Middle frontal gyrus (tissue), 1 donor: ENCODE measurements at regions not wholly inside any gene's neighbourhood (a gene's known extent, or its start where the extent isn't known, plus 50 kb on each side); places are given as distances from the start of the nearest gene placed in this dataset.

Experiments used
- DNase-seq: peaks from one replicate; pipeline ENCODE4 v3.0.0-alpha.2; 2015; ENCODE audit warnings: low spot score; ENCODE audit errors: extremely low spot score

DNA sequence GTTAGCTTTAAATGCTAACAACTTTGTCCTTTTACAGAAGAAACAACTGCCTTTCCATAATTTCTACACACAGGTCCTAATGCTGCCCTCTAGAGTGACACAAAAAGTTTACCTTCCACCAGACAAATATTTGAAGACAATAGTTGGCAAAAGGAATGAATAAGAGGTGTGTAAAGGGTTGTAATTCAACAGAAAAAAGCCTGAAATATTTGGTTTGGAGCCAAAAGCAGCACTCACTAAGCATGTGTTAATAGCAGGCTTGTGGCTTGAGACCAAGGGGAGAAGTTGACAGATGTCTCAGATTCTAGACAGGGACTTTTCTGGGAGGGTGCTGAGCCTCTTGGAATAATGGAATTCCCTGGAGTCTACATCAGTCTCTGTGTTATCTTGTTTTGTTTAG lies 156.2 kb upstream of the GALNT17 start:
- DNase-seq = no peak

DNA sequence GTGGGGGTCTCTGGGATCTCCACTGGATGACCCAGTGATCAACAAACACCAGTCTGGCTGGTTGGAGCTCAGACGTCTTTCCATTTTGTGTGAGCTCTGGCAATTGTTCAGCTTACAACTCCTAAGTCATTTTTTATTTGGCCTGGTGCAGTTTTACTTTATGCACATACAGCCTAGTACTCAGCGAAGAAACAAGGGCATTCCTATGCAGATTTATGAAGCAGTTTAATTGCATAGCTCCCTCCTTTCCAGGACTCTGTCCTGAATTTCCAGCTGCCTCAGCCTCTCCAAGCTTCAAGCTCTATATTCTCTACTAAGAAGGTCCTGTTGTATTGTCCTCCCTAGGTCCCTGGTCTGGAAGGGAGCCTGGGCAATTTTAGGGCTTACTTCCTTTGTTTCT lies 145.6 kb upstream of the GALNT17 start:
- DNase-seq = no peak

DNA sequence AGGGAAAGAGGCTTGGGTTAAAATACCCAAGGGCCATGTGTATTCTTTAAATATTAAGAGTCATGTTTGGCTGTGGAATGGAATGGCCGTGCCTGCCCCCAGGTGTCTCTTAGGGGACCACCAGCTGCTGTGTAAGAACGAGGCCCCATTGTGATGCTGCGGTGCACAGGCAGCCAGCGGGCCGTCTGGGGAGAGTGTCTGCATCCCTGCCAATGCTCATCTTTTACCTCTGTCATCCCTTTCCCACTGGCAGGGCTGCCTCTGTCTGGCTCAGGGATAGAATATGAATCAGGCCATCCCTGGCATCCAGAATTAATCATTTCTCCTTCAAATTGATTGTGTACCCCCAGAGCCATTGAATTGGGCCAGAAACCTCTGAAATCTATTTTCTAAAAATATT lies 137.8 kb upstream of the GALNT17 start:
- DNase-seq = no peak

DNA sequence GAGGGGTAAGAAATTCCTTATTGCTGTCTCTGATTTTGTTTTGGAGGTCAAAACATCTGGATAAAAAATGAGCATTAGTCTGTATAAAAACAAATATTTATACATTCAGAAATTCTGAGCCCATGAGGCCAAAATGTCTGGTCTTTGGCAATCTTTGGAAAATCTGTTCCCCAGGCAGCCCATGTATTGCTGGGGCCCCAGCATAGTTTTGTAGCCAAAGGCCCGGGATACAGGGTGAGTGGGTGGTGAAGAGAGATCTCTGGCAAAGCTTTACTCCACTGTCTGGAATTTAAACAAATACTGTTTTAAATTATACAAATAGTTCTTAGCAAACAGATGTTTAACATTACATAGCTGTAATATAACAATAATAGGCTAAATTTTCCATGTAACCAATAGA lies 134.7 kb upstream of the GALNT17 start:
- no peak for DNase-seq

DNA sequence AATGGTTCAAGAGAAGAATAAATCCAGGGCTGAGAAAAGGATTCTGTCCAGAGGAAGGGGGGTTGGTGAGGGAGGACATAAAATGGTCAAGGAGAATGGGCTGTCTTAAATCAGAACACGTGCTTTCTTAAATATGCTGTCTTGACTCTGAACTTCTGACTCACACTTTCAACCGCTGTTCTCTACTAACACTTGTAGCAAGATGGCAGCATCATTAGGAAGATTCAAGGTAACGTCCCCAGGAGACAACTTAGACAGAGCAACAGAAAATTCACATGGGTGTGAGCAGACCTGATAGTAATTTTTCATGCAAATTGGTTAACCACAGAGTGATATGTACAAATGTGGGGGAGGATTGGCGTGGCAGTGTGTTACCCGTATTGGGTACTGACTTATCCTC lies 126.8 kb upstream of the GALNT17 start:
- DNase-seq = no peak

DNA sequence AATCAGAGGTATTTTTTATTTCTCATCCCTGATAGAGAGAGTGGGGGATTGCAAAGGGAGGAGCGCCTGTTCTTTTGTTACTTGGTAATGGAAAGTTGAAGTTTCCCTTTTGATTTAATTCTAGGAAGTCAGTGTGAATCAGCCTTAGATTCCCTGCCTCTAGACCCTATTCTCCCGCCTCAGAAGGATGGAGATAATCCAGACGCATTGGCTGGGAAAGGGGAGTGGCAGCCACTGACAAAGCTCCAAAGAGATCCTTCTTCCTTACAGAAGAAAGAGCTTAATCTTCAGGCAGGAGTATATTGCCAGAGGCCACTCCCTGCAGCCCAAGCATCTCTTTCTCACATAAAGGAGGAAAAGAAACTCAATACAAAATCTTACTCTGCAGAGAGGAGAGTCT lies 122.3 kb upstream of the GALNT17 start:
- no peak for DNase-seq

DNA sequence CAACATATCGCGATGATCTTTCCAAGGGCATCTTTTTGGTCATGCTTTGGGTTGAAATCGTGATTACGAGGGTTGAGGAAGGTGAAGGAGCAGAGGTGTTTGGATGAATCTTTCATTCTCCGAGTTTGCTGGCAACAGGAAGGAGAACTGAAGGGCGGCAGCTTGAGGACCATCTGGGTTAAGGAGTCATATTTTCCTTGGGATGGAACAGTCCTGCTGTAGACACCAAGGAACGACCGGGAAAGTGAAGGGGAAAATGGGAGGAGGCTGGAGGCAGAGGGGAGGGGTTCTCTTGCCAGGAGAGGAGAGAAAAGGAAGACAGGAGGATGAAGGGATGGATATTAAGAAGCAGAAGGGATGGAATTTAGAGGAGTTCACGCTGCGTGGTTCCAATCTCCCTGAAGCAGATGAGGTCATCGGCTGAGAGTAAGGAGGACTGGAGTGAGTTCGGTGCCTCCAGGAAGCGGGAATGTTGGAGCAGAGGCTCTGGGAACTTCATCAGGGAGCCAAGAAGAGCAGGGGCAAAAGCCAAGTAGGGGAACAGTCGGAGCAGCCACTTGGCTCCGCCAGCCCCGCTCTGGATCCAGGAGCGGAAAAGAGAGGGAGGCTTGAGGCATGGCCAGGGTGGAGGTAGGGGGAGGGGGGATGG lies 116.6 kb upstream of the GALNT17 start:
- no peak for DNase-seq

DNA sequence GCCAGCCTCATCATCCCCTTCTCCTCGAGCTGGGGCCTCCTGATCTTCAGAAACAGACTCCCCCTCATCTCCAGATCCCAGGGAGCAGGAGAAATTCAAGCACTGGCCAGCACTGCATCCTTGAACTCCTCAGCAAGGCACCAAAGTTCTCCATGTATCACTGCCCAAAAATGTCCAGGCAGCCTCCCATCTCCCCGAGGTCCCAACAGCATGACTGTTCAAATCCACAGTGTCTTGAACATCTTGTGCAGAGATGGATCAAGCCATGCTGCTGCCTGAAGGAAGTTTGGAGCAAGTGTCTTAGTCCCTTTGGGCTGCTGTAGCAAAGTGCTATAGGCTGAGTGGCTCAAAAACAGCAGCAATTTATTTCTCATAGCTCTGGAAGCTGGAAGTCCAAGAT lies 115.5 kb upstream of the GALNT17 start:
- DNase-seq = no peak

DNA sequence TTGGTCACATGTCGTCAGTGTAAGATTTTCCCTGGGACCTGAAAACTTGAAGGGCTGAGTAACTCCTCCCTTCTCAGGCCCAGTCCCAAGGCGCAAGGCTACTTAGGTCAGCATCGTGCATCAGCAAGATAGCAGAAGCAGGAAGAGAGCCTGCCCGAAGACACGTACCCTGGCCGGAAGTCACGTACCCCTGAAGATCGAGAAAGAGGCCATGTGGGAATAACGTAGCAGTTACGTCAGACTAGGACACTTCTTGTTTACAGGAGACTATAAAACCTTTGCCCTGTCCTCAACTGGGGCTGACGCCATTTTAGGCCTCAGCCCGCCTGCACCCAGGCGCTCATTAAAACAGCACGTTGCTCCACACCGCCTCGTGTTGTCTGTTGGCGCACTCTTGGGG lies 114.3 kb upstream of the GALNT17 start:
- DNase-seq = no peak

DNA sequence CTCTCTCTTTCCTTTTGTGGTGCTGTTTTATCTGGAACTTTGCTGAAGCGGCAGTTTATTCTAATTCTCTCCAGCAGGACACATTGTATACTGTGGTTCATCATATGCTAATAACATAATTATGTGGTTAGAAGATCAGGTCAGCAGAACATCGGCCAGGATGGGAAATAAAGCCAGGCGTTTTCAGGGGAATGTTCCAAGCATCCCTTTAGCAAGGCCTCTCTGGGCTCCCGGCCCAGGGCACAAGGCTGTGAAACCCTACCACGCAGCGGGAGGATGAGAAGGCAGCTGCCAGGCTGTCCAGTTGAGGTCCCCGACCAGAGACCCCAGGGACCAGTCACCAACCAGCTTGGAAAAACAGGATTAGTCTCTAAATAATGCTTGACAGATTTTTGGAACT lies 112.2 kb upstream of the GALNT17 start:
- no peak for DNase-seq

DNA sequence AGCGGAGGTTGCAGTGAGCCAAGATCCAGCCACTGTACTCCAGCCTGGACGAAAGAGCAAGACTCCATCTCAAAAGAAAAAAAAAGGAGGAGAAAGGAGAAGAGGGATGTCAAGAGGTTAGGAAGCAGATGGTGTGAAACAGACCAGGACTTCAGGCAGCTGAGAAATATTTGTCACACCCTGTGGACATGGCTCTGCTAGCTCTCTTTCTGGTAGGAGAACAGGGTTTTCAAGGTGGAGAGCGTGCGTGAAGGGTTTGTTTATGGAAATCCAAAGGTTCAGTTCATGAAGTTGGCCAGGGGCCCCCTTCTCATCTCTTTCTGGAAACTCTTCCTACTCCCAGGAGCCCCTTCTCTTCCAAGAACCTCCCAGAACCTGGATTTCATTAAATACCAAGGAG lies 110.8 kb upstream of the GALNT17 start:
- no peak for DNase-seq

DNA sequence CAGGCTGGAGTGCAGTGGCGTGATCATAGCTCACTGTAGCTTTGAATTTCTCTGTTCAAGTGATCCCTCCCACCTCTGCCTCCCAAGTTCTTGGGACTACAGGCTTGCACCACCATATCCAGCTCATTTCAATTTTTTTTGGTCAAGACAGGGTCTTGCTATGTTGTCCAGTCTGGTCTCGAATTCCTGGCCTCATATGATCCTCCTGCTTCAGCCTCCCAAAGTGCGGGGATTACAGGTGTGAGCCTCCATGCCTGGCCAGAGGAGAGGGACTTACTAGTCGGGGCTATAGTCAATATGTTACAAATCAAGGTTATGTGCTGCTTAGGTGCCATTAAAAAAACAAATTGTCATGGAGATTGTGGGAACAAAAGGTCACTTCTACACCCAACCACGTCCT lies 105.3 kb upstream of the GALNT17 start:
- no peak for DNase-seq

DNA sequence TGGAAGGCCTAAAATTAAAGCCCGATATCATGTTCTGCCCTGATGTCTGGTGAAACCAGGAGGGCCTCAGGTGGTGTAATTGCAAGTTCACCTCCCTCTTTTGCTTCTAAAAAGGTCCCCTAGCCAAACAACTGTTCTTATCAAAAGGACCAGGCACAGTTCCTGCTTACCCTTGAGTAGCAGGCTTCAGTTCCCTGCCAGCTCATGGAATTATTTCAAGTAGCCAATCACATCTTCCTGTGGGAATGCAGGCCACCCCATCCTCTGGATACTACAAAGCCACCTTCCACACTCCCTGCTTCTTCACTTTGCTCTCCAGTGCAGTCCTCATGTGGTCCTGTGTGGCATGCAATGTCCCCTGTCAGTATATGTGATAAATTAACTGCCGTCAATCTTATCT lies 97.7 kb upstream of the GALNT17 start:
- no peak for DNase-seq

DNA sequence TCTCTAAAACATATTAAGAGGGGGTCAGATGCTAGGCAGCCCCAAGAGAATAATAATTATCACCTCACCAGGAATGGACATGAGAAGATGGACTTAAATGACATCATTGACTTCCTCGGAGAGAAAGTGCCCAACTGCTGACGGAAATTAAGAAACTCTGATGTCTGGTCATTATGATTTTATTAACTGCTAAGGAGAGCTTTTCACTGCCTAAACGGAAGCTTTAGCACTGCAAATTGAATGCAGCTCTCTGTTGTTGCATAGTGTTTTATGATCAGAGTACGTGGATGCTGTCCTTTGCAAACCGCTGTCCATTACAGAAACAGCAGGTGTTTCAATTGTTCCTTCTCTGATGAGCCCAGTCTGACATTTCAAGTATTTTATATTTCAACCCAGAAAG lies 89.4 kb upstream of the GALNT17 start:
- no peak for DNase-seq

DNA sequence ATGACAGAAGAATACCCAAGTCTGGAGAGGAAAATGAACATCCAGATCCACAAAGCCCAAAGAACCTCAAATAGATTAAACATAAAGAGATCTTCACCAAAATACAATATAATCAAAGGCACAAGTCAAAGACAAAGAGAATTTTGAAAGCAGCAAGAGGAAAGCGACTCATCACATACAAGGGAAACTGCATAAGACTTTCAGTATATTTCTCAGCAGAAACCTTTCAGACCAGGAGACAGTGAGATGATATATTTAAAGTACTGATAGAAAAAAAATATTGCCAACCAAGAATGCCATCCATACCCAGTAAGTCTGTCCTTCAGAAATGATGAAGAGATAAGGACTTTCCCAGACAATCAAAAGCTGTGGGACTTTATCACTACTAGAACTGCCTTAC lies 81.5 kb upstream of the GALNT17 start:
- DNase-seq = no peak

DNA sequence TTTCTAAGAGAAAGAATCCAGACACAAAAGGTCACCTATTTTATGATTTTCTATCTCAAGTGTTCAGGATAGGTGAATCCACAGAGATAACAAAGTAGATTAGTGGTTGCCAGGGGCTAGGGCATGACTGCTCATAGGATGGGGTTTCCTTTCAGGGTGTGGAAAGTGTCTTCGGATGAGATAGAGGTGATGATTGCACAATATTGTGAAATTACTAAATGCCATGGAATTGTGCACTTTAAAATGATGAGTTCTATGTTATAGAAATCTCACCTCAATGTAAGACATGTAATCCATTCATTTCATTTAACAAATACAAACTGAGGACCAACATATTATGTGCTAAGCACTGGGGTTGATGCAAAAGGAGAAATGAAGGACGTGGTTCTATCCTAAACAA lies 76.4 kb upstream of the GALNT17 start:
- no peak for DNase-seq

DNA sequence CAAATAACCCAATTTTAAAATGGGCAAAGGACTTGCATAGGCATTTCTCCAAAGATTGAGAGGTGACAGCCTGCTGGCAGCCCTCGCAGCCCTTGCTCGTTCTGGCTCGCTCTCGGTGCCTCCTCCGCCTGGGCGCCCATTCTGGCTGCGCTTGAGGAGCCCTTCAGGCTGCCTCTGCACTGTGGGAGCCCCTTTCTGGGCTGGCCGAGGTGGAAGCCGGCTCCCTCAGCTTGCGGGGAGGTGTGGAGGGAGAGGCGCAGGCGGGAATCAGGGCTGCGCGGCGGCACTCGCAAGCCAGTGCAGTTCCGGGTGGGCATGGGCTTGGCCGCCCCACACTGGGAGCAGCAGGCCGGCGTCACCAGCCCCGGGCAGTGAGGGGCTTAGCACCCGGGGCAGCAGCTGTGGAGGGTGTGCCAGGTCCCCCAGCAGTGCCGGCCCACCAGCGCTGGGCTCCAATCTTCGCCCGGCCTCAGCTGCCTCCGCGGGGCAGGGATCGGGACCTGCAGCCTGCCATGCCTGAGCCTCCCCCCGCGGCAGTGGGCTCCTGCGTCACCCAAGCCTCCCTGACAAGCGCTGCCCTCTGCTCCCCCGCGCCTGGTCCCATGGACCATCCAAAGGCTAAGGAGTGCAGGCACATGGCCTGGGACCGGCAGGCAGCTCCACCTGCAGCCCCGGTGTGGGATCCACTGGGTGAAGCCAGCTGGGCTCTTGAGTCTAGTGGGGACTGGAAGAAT lies 54.0 kb upstream of the GALNT17 start:
- no peak for DNase-seq
